ENCODE measurements at regions not wholly inside any gene's neighbourhood (a gene's known extent, or its start where the extent isn't known, plus 50 kb on each side); places are given as distances from the start of the nearest gene placed in this dataset.
"Not testable (repeated sequence)": the region's sequence is repeated elsewhere in the genome, so short reads cannot be mapped to it uniquely, and the experiment has no call there.

DNA sequence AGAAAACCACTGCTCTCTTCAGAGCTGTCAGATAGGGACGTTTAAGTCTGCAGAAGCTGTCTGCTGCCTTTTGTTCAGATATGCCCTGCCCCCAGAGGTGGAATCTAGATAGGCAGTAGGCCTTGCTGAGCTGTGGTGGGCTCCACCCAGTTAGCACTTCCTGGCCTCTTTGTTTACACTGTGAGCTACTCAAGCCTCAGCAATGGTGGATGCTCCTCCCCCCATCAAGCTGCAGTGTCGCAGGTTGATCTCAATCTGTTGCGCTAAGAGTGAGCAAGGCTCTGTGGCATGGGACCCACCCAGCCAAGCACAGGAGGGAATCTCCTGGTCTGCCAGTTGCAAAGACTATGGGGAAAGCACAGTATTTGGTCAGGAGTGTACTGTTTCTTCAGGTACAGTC, 59.2 kb upstream of the ZNF641 start:
- DNase-seq (ENCODE audit: low read depth in 2 of 2); H3K79me2 ChIP-seq (ENCODE audit: control insufficient read depth, insufficient read depth, low read length); H3K36me3 ChIP-seq (ENCODE audit: control insufficient read depth, insufficient read depth, low read length); H3K4me3 ChIP-seq (replicated peaks in 1 of 4; ENCODE audit: control extremely low read depth in 1 of 4, insufficient read depth in 1 of 4, low read depth in 3 of 4, low read length in 4 of 4); H2AFZ ChIP-seq (ENCODE audit: low read length); H3K27ac ChIP-seq (ENCODE audit: insufficient read depth, low read length); H3K4me2 ChIP-seq (ENCODE audit: extremely low read depth, insufficient read depth, low read length); H3K9me3 ChIP-seq (ENCODE audit: control insufficient read depth, insufficient read depth, low read depth, low read length); H3K27me3 ChIP-seq (ENCODE audit: control insufficient read depth, insufficient read depth, low read length); H3K4me1 ChIP-seq (ENCODE audit: control insufficient read depth, extremely low read depth, insufficient read depth, low read length); H3K9ac ChIP-seq (ENCODE audit: insufficient read depth, low read length); H4K20me1 ChIP-seq (ENCODE audit: control insufficient read depth, extremely low read depth, insufficient read depth, low read length): not testable (repeated sequence)

GRCh38 chr12:48413388-48413787, 59.0 kb upstream of the ANP32D start:
- no peak overlapping the region for H3K4me3 ChIP-seq (replicated peaks in 1 of 4; ENCODE audit: control extremely low read depth in 1 of 4, insufficient read depth in 1 of 4, low read depth in 3 of 4, low read length in 4 of 4)
- no peak for TF ChIP-seq EZH2 (IDR thresholded peaks at IDR 0.05; ENCODE audit: low read length, missing control alignments)
- TF ChIP-seq, protein P1, sequence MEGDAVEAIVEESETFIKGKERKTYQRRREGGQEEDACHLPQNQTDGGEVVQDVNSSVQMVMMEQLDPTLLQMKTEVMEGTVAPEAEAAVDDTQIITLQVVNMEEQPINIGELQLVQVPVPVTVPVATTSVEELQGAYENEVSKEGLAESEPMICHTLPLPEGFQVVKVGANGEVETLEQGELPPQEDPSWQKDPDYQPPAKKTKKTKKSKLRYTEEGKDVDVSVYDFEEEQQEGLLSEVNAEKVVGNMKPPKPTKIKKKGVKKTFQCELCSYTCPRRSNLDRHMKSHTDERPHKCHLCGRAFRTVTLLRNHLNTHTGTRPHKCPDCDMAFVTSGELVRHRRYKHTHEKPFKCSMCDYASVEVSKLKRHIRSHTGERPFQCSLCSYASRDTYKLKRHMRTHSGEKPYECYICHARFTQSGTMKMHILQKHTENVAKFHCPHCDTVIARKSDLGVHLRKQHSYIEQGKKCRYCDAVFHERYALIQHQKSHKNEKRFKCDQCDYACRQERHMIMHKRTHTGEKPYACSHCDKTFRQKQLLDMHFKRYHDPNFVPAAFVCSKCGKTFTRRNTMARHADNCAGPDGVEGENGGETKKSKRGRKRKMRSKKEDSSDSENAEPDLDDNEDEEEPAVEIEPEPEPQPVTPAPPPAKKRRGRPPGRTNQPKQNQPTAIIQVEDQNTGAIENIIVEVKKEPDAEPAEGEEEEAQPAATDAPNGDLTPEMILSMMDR (conservative IDR thresholded peaks at IDR 0.05 in 1 of 2, IDR thresholded peaks at IDR 0.05 in 1 of 2; ENCODE audit: low read depth in 1 of 2, low read length in 2 of 2) = no peak
- no peak overlapping the region for H3K9ac ChIP-seq (ENCODE audit: insufficient read depth, low read length)
- no peak overlapping the region for H3K4me2 ChIP-seq (ENCODE audit: extremely low read depth, insufficient read depth, low read length)
- H2AFZ ChIP-seq (ENCODE audit: low read length) = no peak overlapping the region
- H3K36me3 ChIP-seq (ENCODE audit: control insufficient read depth, insufficient read depth, low read length) = no peaks in the 10 kb centered on the region
- DNase-seq (ENCODE audit: low read depth in 2 of 2) = no peak
- no peaks in the 10 kb centered on the region for H3K9me3 ChIP-seq (ENCODE audit: control insufficient read depth, insufficient read depth, low read depth, low read length)
- no peaks in the 10 kb centered on the region for H3K4me1 ChIP-seq (ENCODE audit: control insufficient read depth, extremely low read depth, insufficient read depth, low read length)
- no peaks in the 10 kb centered on the region for H4K20me1 ChIP-seq (ENCODE audit: control insufficient read depth, extremely low read depth, insufficient read depth, low read length)
- no peaks in the 10 kb centered on the region for H3K27me3 ChIP-seq (ENCODE audit: control insufficient read depth, insufficient read depth, low read length)
- H3K27ac ChIP-seq (ENCODE audit: insufficient read depth, low read length) = no peak overlapping the region
- no peaks in the 10 kb centered on the region for H3K79me2 ChIP-seq (ENCODE audit: control insufficient read depth, insufficient read depth, low read length)

GRCh38 chr12:48414021-48414420, 58.3 kb upstream of the ANP32D start:
- Histone ChIP-seq H3K4me3 (replicated peaks in 1 of 4; ENCODE audit: control extremely low read depth in 1 of 4, insufficient read depth in 1 of 4, low read depth in 3 of 4, low read length in 4 of 4) (no peak overlapping the region), H4K20me1 (ENCODE audit: control insufficient read depth, extremely low read depth, insufficient read depth, low read length) (no peaks in the 10 kb centered on the region), H3K9me3 (ENCODE audit: control insufficient read depth, insufficient read depth, low read depth, low read length) (no peaks in the 10 kb centered on the region), H2AFZ (ENCODE audit: low read length) (no peak overlapping the region), H3K36me3 (ENCODE audit: control insufficient read depth, insufficient read depth, low read length) (no peaks in the 10 kb centered on the region), H3K9ac (ENCODE audit: insufficient read depth, low read length) (no peak overlapping the region), H3K27ac (ENCODE audit: insufficient read depth, low read length) (no peak overlapping the region), H3K4me2 (ENCODE audit: extremely low read depth, insufficient read depth, low read length) (no peak overlapping the region), H3K79me2 (ENCODE audit: control insufficient read depth, insufficient read depth, low read length) (no peaks in the 10 kb centered on the region), H3K27me3 (ENCODE audit: control insufficient read depth, insufficient read depth, low read length) (no peaks in the 10 kb centered on the region), H3K4me1 (ENCODE audit: control insufficient read depth, extremely low read depth, insufficient read depth, low read length) (no peaks in the 10 kb centered on the region)
- DNase-seq (ENCODE audit: low read depth in 2 of 2) = no peak
- no peak for TF ChIP-seq EZH2 (IDR thresholded peaks at IDR 0.05; ENCODE audit: low read length, missing control alignments)
- TF ChIP-seq, protein P1 (conservative IDR thresholded peaks at IDR 0.05 in 1 of 2, IDR thresholded peaks at IDR 0.05 in 1 of 2; ENCODE audit: low read depth in 1 of 2, low read length in 2 of 2) = no peak
